ENCODE measurements at regions not wholly inside any gene's neighbourhood (a gene's known extent, or its start where the extent isn't known, plus 50 kb on each side); places are given as distances from the start of the nearest gene placed in this dataset.

DNA sequence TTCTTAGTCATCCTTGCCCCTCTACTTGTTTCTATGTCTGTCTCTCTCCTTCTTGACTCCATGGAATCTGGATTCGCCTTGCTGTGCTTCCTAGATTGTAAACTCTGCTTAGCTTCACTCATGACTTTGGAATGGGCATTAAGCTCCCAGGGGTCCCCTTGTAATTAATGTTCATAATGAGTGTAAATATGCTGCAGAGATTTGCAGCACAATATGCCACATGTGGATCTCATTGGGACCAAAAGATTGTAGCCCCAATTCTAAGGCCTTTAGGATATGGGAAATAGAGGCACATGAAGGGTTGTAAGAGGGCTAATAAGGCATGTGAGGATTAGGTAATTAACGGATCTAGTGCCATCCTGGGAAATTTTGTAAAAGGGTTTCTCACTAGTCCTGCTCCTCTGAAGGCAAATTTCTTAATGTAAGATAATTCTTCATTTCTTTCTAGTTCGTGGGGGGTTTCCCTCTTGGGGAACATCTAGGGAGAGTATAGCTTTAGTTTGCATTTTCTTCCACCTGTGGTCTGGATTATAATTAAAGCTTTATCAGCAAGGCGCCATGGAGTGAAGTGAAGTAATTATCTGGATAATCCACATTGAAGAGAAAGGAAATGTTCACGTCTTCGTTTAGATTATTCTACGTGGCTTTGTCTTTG lies 659.2 kb upstream of the PLXNA2 start:
- TF ChIP-seq, protein P1, sequence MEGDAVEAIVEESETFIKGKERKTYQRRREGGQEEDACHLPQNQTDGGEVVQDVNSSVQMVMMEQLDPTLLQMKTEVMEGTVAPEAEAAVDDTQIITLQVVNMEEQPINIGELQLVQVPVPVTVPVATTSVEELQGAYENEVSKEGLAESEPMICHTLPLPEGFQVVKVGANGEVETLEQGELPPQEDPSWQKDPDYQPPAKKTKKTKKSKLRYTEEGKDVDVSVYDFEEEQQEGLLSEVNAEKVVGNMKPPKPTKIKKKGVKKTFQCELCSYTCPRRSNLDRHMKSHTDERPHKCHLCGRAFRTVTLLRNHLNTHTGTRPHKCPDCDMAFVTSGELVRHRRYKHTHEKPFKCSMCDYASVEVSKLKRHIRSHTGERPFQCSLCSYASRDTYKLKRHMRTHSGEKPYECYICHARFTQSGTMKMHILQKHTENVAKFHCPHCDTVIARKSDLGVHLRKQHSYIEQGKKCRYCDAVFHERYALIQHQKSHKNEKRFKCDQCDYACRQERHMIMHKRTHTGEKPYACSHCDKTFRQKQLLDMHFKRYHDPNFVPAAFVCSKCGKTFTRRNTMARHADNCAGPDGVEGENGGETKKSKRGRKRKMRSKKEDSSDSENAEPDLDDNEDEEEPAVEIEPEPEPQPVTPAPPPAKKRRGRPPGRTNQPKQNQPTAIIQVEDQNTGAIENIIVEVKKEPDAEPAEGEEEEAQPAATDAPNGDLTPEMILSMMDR (IDR thresholded peaks at IDR 0.05), result no peak
- no peak for TF ChIP-seq TCF7L2 (IDR thresholded peaks at IDR 0.05; ENCODE audit: low read depth, low read length)
- TF ChIP-seq, protein P2, sequence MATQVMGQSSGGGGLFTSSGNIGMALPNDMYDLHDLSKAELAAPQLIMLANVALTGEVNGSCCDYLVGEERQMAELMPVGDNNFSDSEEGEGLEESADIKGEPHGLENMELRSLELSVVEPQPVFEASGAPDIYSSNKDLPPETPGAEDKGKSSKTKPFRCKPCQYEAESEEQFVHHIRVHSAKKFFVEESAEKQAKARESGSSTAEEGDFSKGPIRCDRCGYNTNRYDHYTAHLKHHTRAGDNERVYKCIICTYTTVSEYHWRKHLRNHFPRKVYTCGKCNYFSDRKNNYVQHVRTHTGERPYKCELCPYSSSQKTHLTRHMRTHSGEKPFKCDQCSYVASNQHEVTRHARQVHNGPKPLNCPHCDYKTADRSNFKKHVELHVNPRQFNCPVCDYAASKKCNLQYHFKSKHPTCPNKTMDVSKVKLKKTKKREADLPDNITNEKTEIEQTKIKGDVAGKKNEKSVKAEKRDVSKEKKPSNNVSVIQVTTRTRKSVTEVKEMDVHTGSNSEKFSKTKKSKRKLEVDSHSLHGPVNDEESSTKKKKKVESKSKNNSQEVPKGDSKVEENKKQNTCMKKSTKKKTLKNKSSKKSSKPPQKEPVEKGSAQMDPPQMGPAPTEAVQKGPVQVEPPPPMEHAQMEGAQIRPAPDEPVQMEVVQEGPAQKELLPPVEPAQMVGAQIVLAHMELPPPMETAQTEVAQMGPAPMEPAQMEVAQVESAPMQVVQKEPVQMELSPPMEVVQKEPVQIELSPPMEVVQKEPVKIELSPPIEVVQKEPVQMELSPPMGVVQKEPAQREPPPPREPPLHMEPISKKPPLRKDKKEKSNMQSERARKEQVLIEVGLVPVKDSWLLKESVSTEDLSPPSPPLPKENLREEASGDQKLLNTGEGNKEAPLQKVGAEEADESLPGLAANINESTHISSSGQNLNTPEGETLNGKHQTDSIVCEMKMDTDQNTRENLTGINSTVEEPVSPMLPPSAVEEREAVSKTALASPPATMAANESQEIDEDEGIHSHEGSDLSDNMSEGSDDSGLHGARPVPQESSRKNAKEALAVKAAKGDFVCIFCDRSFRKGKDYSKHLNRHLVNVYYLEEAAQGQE (IDR thresholded peaks at IDR 0.05; ENCODE audit: insufficient read depth in 1 of 2, low read depth in 2 of 2, low read length in 1 of 2), result no peak
- TF ChIP-seq SIN3A (IDR thresholded peaks at IDR 0.05; ENCODE audit: borderline replicate concordance, insufficient read depth, low read depth, low read length), result no peak
- TF ChIP-seq POLR2AphosphoS5 (IDR thresholded peaks at IDR 0.05; ENCODE audit: low read depth, low read length), result no peak
- H3K9me3 ChIP-seq (ENCODE audit: control insufficient read depth, insufficient read depth, low read depth, low read length), result 0 out of 2 replicates have a peak, but pooled peaks cover 3% of the 10 kb centered on the region
- H3K4me1 ChIP-seq (ENCODE audit: control insufficient read depth, insufficient read depth, low read length), result no peaks in the 10 kb centered on the region
- POLR2A ChIA-PET, result no interaction called here
- H3K36me3 ChIP-seq (ENCODE audit: control insufficient read depth, insufficient read depth, low read length), result no peaks in the 10 kb centered on the region
- intact Hi-C loops (cut with micrococcal nuclease; ENCODE audit: unreplicated experiment) (no loop called here), in situ Hi-C loops (cut with HindIII; ENCODE audit: low pct_unique_long_range_greater_than_20kb, low sequenced_read_pairs) (no loop called here)
- no peak overlapping the region for H3K4me3 ChIP-seq (ENCODE audit: low read depth in 2 of 2, low read length in 2 of 2)
- BruUV-seq (replicated peaks), result no TSS peak
- CTCF ChIA-PET, result no interaction called here
- no peak for DNase-seq (ENCODE audit: low read depth, low spot score)
- H3K27ac ChIP-seq (ENCODE audit: low read length), result no peak overlapping the region
- ATAC-seq, result no peak
- H3K27me3 ChIP-seq (ENCODE audit: control insufficient read depth, insufficient read depth, low read length), result no peaks in the 10 kb centered on the region

DNA sequence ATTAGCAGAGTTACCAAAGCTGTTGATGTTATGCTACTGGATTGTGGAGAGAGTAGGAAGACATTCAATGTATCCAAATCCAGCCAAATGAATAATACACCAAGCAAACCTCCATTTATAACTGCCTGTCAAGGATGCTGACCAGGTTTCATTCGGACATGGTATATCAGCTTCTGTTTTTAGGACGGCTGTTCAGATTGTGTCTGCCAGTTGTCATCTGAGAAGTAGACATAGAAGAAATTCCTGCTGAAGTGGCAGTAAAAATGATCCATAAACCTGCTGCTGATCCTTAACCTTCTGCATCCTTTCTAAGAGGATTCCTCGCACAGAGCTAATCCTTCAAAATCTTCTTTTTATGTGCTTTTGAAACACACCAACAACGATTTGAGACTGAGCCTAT lies 663.6 kb upstream of the PLXNA2 start:
- no peaks in the 10 kb centered on the region for H3K36me3 ChIP-seq (ENCODE audit: control insufficient read depth, insufficient read depth, low read length)
- ChIA-PET POLR2A (no interaction called here), CTCF (no interaction called here)
- ATAC-seq (no peak), DNase-seq (ENCODE audit: low read depth, low spot score) (no peak)
- H3K9me3 ChIP-seq (ENCODE audit: control insufficient read depth, insufficient read depth, low read depth, low read length), result no peaks in the 10 kb centered on the region
- intact Hi-C loops (cut with micrococcal nuclease; ENCODE audit: unreplicated experiment) (no loop called here), in situ Hi-C loops (cut with HindIII; ENCODE audit: low pct_unique_long_range_greater_than_20kb, low sequenced_read_pairs) (no loop called here)
- TF ChIP-seq TCF7L2 (IDR thresholded peaks at IDR 0.05; ENCODE audit: low read depth, low read length) (no peak), SIN3A (IDR thresholded peaks at IDR 0.05; ENCODE audit: borderline replicate concordance, insufficient read depth, low read depth, low read length) (no peak)
- TF ChIP-seq, protein P2 (IDR thresholded peaks at IDR 0.05; ENCODE audit: insufficient read depth in 1 of 2, low read depth in 2 of 2, low read length in 1 of 2), result no peak
- H3K27ac ChIP-seq (ENCODE audit: low read length), result no peak overlapping the region
- BruUV-seq (replicated peaks), result no TSS peak
- H3K4me1 ChIP-seq (ENCODE audit: control insufficient read depth, insufficient read depth, low read length), result no peaks in the 10 kb centered on the region
- no peaks in the 10 kb centered on the region for H3K27me3 ChIP-seq (ENCODE audit: control insufficient read depth, insufficient read depth, low read length)
- H3K4me3 ChIP-seq (ENCODE audit: low read depth in 2 of 2, low read length in 2 of 2), result no peak overlapping the region
